Fibroblast of pulmonary artery (primary cell): ENCODE measurements at regions not wholly inside any gene's neighbourhood (a gene's known extent, or its start where the extent isn't known, plus 50 kb on each side); places are given as distances from the start of the nearest gene placed in this dataset.
"Not testable (repeated sequence)": the region's sequence is repeated elsewhere in the genome, so short reads cannot be mapped to it uniquely, and the experiment has no call there.

ENCODE experiments used
- DNase-seq: peaks from one replicate; pipeline ENCODE4 v3.0.0-alpha.2; 2010; ENCODE audit warnings: low read depth
- H3K4me3 ChIP-seq: replicated peaks from 2 replicates; pipeline ENCODE4 v1.5.1; 2011; ENCODE audit warnings: low read depth, mild to moderate bottlenecking, control low read depth, low read length, moderate library complexity
- CTCF ChIP-seq: IDR thresholded peaks from 2 replicates; pipeline ENCODE4 v1.5.1; 2011; ENCODE audit warnings: mild to moderate bottlenecking, control low read depth, low read length, inconsistent platforms; ENCODE audit errors: missing control alignments

- no peak overlapping the region for H3K4me3 ChIP-seq
- DNase-seq = no peak
- TF ChIP-seq CTCF = no peak
Observed at GRCh38 chr3:173225351-173225750, 84.3 kb upstream of the SPATA16 start.

- DNase-seq = no peak
- peak; percentile 21 for TF ChIP-seq CTCF
- H3K4me3 ChIP-seq = no peak overlapping the region
Observed at GRCh38 chr3:173221010-173221409, 80.0 kb upstream of the SPATA16 start.

GRCh38 chr3:173217127-173217526 is 76.1 kb upstream of the SPATA16 start:
- no peak for TF ChIP-seq CTCF
- no peak overlapping the region for H3K4me3 ChIP-seq
- no peak for DNase-seq

GRCh38 chr3:173216063-173216462 is 75.0 kb upstream of the SPATA16 start:
- no peak for TF ChIP-seq CTCF
- H3K4me3 ChIP-seq = no peak overlapping the region
- no peak for DNase-seq

GRCh38 chr3:173214576-173214975 is 73.5 kb upstream of the SPATA16 start:
- H3K4me3 ChIP-seq = no peak overlapping the region
- no peak for DNase-seq
- no peak for TF ChIP-seq CTCF

- TF ChIP-seq CTCF = no peak
- DNase-seq = no peak
Observed at GRCh38 chr3:173199568-173199967, 58.5 kb upstream of the SPATA16 start.

GRCh38 chr3:173194868-173195267 is 53.8 kb upstream of the SPATA16 start:
- not testable (repeated sequence) for DNase-seq, H3K4me3 ChIP-seq

More at GRCh38 chr3:173199568-173199967, 58.5 kb upstream of the SPATA16 start:
- no peak overlapping the region for H3K4me3 ChIP-seq
